Tibial nerve (tissue), 4 donors: ENCODE measurements at regions not wholly inside any gene's neighbourhood (a gene's known extent, or its start where the extent isn't known, plus 50 kb on each side); places are given as distances from the start of the nearest gene placed in this dataset.

Experiments used
- CTCF ChIP-seq, 5 experiments: fragments of 200-600 bp in 3 of 5; fragments of 450-650 bp in 2 of 5; sonication (generic) in 3 of 5; IDR thresholded peaks; one replicate each; pipeline ENCODE4 v1.5.1; 2016 to 2019; ENCODE audit warnings: antibody characterized with exemption in 5 of 5, mild to moderate bottlenecking in 3 of 5, moderate library complexity in 2 of 5
- EP300 ChIP-seq, 2 donors: sonication (generic); formaldehyde crosslinking; IDR thresholded peaks; one replicate each; pipeline ENCODE4 v1.6.1; 2017; ENCODE audit warnings: antibody characterized with exemption in 2 of 2, mild to moderate bottlenecking in 1 of 2

- no peak for TF ChIP-seq CTCF (IDR thresholded peaks at IDR 0.05)
- TF ChIP-seq EP300 (IDR thresholded peaks at IDR 0.05): no peak
Observed at GRCh38 chr10:6312636-6313035, 109.9 kb downstream of the PFKFB3 start.
